LHCN-M2 (cell line): ENCODE measurements at regions not wholly inside any gene's neighbourhood (a gene's known extent, or its start where the extent isn't known, plus 50 kb on each side); places are given as distances from the start of the nearest gene placed in this dataset.

Experiments used
- DNase-seq: peaks from one replicate; pipeline ENCODE4 v3.0.0-alpha.2; 2012; ENCODE audit warnings: low read depth

- no peak for DNase-seq
Measured at GRCh38 chr7:25944777-25945515, 207.1 kb upstream of the NFE2L3 start.

GRCh38 chr7:25945608-25946007, 206.4 kb upstream of the NFE2L3 start:
- no peak for DNase-seq

- DNase-seq: no peak
Measured at GRCh38 chr7:25946181-25946580, 205.8 kb upstream of the NFE2L3 start.

- DNase-seq: no peak
Measured at GRCh38 chr7:25947669-25948516, 204.1 kb upstream of the NFE2L3 start.

GRCh38 chr7:25949736-25950487, 202.1 kb upstream of the NFE2L3 start:
- DNase-seq: no peak

- peak; percentile 26 for DNase-seq
Measured at GRCh38 chr7:25950488-25951413, 201.2 kb upstream of the NFE2L3 start.

- no peak for DNase-seq
Measured at GRCh38 chr7:25951414-25952260, 200.4 kb upstream of the NFE2L3 start.

- DNase-seq: no peak
Measured at GRCh38 chr7:25952261-25953057, 199.5 kb upstream of the NFE2L3 start.

- DNase-seq: no peak
Measured at GRCh38 chr7:25953859-25954258, 198.1 kb upstream of the NFE2L3 start.

GRCh38 chr7:25954395-25954794, 197.6 kb upstream of the NFE2L3 start:
- DNase-seq: no peak

- no peak for DNase-seq
Measured at GRCh38 chr7:25959168-25959734, 192.7 kb upstream of the NFE2L3 start.

GRCh38 chr7:25963733-25964132, 188.3 kb upstream of the NFE2L3 start:
- DNase-seq: no peak

- no peak for DNase-seq
Measured at GRCh38 chr7:25964483-25964991, 187.5 kb upstream of the NFE2L3 start.

- no peak for DNase-seq
Measured at GRCh38 chr7:25965405-25966123, 186.4 kb upstream of the NFE2L3 start.

GRCh38 chr7:25966469-25966868, 185.5 kb upstream of the NFE2L3 start:
- DNase-seq: no peak

- DNase-seq: no peak
Measured at GRCh38 chr7:25967278-25968204, 184.5 kb upstream of the NFE2L3 start.
